GM23338 (cell line): ENCODE measurements at regions not wholly inside any gene's neighbourhood (a gene's known extent, or its start where the extent isn't known, plus 50 kb on each side); places are given as distances from the start of the nearest gene placed in this dataset.

Experiments
- ATAC-seq: fragments of 200-7000 bp; cut with Tn5 transposase; 3 replicates; pipeline ENCODE4 v1.9.1; 2020
- DNase-seq: peaks from one replicate; pipeline ENCODE4 v3.0.0-alpha.2; 2015; ENCODE audit warnings: low spot score
- H2AFZ ChIP-seq: fragments of 200-600 bp; sonication (generic); 2 replicates; pipeline ENCODE4 v1.8.0; 2016; ENCODE audit warnings: antibody characterized with exemption, mild to moderate bottlenecking, moderate library complexity
- H3F3A ChIP-seq: fragments of 200-600 bp; sonication (generic); replicated peaks from 2 replicates; pipeline ENCODE4 v1.8.0; 2017; ENCODE audit warnings: antibody characterized with exemption, mixed run types, low read depth
- H3K27ac ChIP-seq: fragments of 200-600 bp; sonication (generic); 2 replicates; pipeline ENCODE4 v1.6.1; 2016; ENCODE audit warnings: low read depth
- H3K27me3 ChIP-seq: fragments of 200-600 bp; sonication (generic); 2 replicates; pipeline ENCODE4 v1.8.0; 2016; ENCODE audit warnings: mild to moderate bottlenecking, mixed run types, moderate library complexity; ENCODE audit not compliant: insufficient read depth
- H3K36me3 ChIP-seq: fragments of 200-600 bp; sonication (generic); 2 replicates; pipeline ENCODE4 v1.8.0; 2016; ENCODE audit warnings: mild to moderate bottlenecking; ENCODE audit not compliant: insufficient read depth
- H3K4me1 ChIP-seq: fragments of 200-600 bp; sonication (generic); 2 replicates; pipeline ENCODE4 v1.8.0; 2016; ENCODE audit warnings: mild to moderate bottlenecking, moderate library complexity; ENCODE audit not compliant: insufficient read depth
- H3K4me2 ChIP-seq: fragments of 200-600 bp; sonication (generic); 2 replicates; pipeline ENCODE4 v1.7.1; 2017; ENCODE audit warnings: mixed run types
- H3K4me3 ChIP-seq: fragments of 200-600 bp; sonication (generic); 2 replicates; pipeline ENCODE4 v1.6.1; 2016; ENCODE audit warnings: mixed run types
- H3K79me2 ChIP-seq: fragments of 200-600 bp; sonication (generic); replicated peaks from 2 replicates; pipeline ENCODE4 v1.8.0; 2017; ENCODE audit warnings: mild to moderate bottlenecking; ENCODE audit not compliant: insufficient read depth
- H3K9me2 ChIP-seq: fragments of 200-600 bp; sonication (generic); 2 replicates; pipeline ENCODE4 v1.8.0; 2017; ENCODE audit not compliant: insufficient read depth
- H4K20me1 ChIP-seq: fragments of 200-600 bp; sonication (generic); replicated peaks from 2 replicates; pipeline ENCODE4 v1.8.0; 2017; ENCODE audit warnings: mild to moderate bottlenecking; ENCODE audit not compliant: insufficient read depth
- H3K27ac Mint-ChIP-seq: 2 replicates; pipeline ENCODE4 v1.8.0; 2020; ENCODE audit warnings: inconsistent platforms, mild to moderate bottlenecking, moderate library complexity, mixed read lengths
- H3K27me3 Mint-ChIP-seq: 3 replicates; pipeline ENCODE4 v1.8.0; 2022; ENCODE audit warnings: low read depth, mild to moderate bottlenecking, moderate library complexity, mixed read lengths, inconsistent platforms; ENCODE audit not compliant: insufficient read depth, poor library complexity
- H3K36me3 Mint-ChIP-seq: 3 replicates; pipeline ENCODE4 v1.8.0; 2021; ENCODE audit warnings: low read depth, mild to moderate bottlenecking, inconsistent platforms, moderate library complexity, mixed read lengths
- H3K4me1 Mint-ChIP-seq: 3 replicates; pipeline ENCODE4 v1.8.0; 2020; ENCODE audit warnings: mild to moderate bottlenecking, inconsistent platforms, mixed read lengths
- H3K4me3 Mint-ChIP-seq: 3 replicates; pipeline ENCODE4 v1.8.0; 2021; ENCODE audit warnings: moderate library complexity, mild to moderate bottlenecking, inconsistent platforms, mixed read lengths
- H3K9me3 Mint-ChIP-seq: 3 replicates; pipeline ENCODE4 v1.8.0; 2020; ENCODE audit warnings: moderate library complexity, mild to moderate bottlenecking, inconsistent platforms, mixed read lengths
- CREB1 ChIP-seq: fragments of 250-450 bp; sonication (Bioruptor Pico); IDR thresholded peaks from 2 replicates; pipeline ENCODE4 v1.5.0; 2020; ENCODE audit warnings: low read depth, mild to moderate bottlenecking, moderate library complexity
- ETS1 ChIP-seq: IDR thresholded peaks from 2 replicates; pipeline ENCODE4 v1.6.1; 2016; ENCODE audit warnings: antibody characterized with exemption
- EZH2phosphoT487 ChIP-seq: fragments of 200-600 bp; sonication (generic); IDR thresholded peaks from one replicate; pipeline ENCODE4 v1.8.1; 2018; ENCODE audit warnings: antibody characterized with exemption; ENCODE audit not compliant: unreplicated experiment
- JUNB ChIP-seq: IDR thresholded peaks from one replicate; pipeline ENCODE4 v1.6.1; 2016; ENCODE audit warnings: antibody characterized with exemption; ENCODE audit not compliant: unreplicated experiment
- POLR2AphosphoS5 ChIP-seq: IDR thresholded peaks from 2 replicates; pipeline ENCODE4 v1.6.1; 2016; ENCODE audit warnings: antibody characterized with exemption, low read depth
- STAT1 ChIP-seq: IDR thresholded peaks from one replicate; pipeline ENCODE4 v1.6.1; 2016; ENCODE audit warnings: antibody characterized with exemption; ENCODE audit not compliant: unreplicated experiment
- ZNF114 ChIP-seq: fragments of 250-450 bp; sonication (Bioruptor Pico); IDR thresholded peaks from 2 replicates; pipeline ENCODE4 v1.5.0; 2020; ENCODE audit warnings: mild to moderate bottlenecking, moderate library complexity
- ZNF331 ChIP-seq: fragments of 250-450 bp; sonication (Bioruptor Pico); IDR thresholded peaks from 2 replicates; pipeline ENCODE4 v1.5.0; 2020; ENCODE audit warnings: low read depth, mild to moderate bottlenecking, moderate library complexity
- ZNF462 ChIP-seq: fragments of 250-450 bp; sonication (Bioruptor Pico); IDR thresholded peaks from 2 replicates; pipeline ENCODE4 v1.5.0; 2020; ENCODE audit warnings: mild to moderate bottlenecking, moderate library complexity
- TF ChIP-seq, protein P1 (sequence below), 2 experiments: fragments of 200-600 bp in 1 of 2; sonication (generic) in 1 of 2; conservative IDR thresholded peaks; 2 replicates each; pipeline versions ENCODE4 v1.5.1 to v1.6.1; 2016 to 2017; ENCODE audit warnings: antibody characterized with exemption in 2 of 2, low read depth in 2 of 2, mild to moderate bottlenecking in 2 of 2, moderate library complexity in 1 of 2

- Histone ChIP-seq H3K36me3 (peaks cover 8% of the 10 kb centered on the region), H3K4me3 (no peak overlapping the region), H3K4me1 (no peaks in the 10 kb centered on the region), H3K4me2 (no peak overlapping the region), H4K20me1 (no peaks in the 10 kb centered on the region), H3F3A (no peaks in the 10 kb centered on the region), H3K27me3 (no peaks in the 10 kb centered on the region), H2AFZ (no peak overlapping the region), H3K9me2 (no peaks in the 10 kb centered on the region), H3K27ac (no peak overlapping the region), H3K79me2 (no peaks in the 10 kb centered on the region)
- Mint-ChIP-seq H3K27ac (no peak overlapping the region), H3K9me3 (peaks cover 16% of the 10 kb centered on the region; the same call in 2 of the 3 replicates), H3K4me3 (no peak overlapping the region), H3K36me3 (peaks cover 3% of the 10 kb centered on the region; the same call in 2 of the 3 replicates), H3K27me3 (no peaks in the 10 kb centered on the region), H3K4me1 (no peaks in the 10 kb centered on the region)
- DNase-seq (peak; percentile 72), ATAC-seq (no peak)
- TF ChIP-seq, protein P1, sequence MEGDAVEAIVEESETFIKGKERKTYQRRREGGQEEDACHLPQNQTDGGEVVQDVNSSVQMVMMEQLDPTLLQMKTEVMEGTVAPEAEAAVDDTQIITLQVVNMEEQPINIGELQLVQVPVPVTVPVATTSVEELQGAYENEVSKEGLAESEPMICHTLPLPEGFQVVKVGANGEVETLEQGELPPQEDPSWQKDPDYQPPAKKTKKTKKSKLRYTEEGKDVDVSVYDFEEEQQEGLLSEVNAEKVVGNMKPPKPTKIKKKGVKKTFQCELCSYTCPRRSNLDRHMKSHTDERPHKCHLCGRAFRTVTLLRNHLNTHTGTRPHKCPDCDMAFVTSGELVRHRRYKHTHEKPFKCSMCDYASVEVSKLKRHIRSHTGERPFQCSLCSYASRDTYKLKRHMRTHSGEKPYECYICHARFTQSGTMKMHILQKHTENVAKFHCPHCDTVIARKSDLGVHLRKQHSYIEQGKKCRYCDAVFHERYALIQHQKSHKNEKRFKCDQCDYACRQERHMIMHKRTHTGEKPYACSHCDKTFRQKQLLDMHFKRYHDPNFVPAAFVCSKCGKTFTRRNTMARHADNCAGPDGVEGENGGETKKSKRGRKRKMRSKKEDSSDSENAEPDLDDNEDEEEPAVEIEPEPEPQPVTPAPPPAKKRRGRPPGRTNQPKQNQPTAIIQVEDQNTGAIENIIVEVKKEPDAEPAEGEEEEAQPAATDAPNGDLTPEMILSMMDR (conservative IDR thresholded peaks at IDR 0.05; ENCODE audit: low read depth in 2 of 2), result peak; percentile 73 to 98
- TF ChIP-seq JUNB, result no peak
Measured at GRCh38 chr18:27685807-27686412, 491.0 kb downstream of the CDH2 start.

GRCh38 chr18:27685091-27685490 is 491.8 kb downstream of the CDH2 start:
- no peaks in the 10 kb centered on the region for H3K27me3 Mint-ChIP-seq
- H3K36me3 Mint-ChIP-seq, result peaks cover 3% of the 10 kb centered on the region; the same call in 2 of the 3 replicates
- no peak for DNase-seq
- Histone ChIP-seq H3K36me3 (peaks cover 8% of the 10 kb centered on the region), H3K9me2 (no peaks in the 10 kb centered on the region), H3K4me1 (no peaks in the 10 kb centered on the region), H3K27ac (no peak overlapping the region), H3K27me3 (no peaks in the 10 kb centered on the region), H2AFZ (no peak overlapping the region; the same call in 1 of the 2 replicates), H4K20me1 (no peaks in the 10 kb centered on the region), H3K4me3 (no peak overlapping the region), H3F3A (no peaks in the 10 kb centered on the region), H3K4me2 (no peak overlapping the region), H3K79me2 (no peaks in the 10 kb centered on the region)
- no peak overlapping the region for H3K27ac Mint-ChIP-seq
- peaks cover 16% of the 10 kb centered on the region; the same call in 2 of the 3 replicates for H3K9me3 Mint-ChIP-seq
- no peak overlapping the region for H3K4me3 Mint-ChIP-seq
- ATAC-seq, result no peak
- no peaks in the 10 kb centered on the region for H3K4me1 Mint-ChIP-seq
- TF ChIP-seq JUNB (no peak), ETS1 (no peak), POLR2AphosphoS5 (no peak), ZNF462 (CRISPR knock-in tag) (no peak), EZH2phosphoT487 (no peak), STAT1 (no peak), CREB1 (no peak), ZNF114 (CRISPR knock-in tag) (no peak), ZNF331 (CRISPR knock-in tag) (no peak)
